Gastroesophageal sphincter (tissue), 4 donors: ENCODE measurements at regions not wholly inside any gene's neighbourhood (a gene's known extent, or its start where the extent isn't known, plus 50 kb on each side); places are given as distances from the start of the nearest gene placed in this dataset.

Experiments used
- ATAC-seq: fragments of 150-250 bp; one replicate; pipeline ENCODE4 v1.9.1; 2016; ENCODE audit warnings: mild to moderate bottlenecking, moderate library complexity
- H3K27ac ChIP-seq, 4 donors: fragments of 200-600 bp; sonication (generic) in 3 of 4; 1 replicate in 3 of 4; 2 replicates in 1 of 4; pipeline ENCODE4 v1.5.1; 2016 to 2019
- H3K27me3 ChIP-seq: fragments of 200-600 bp; sonication (generic); one replicate; pipeline ENCODE4 v1.5.1; 2019
- H3K36me3 ChIP-seq, 2 donors: fragments of 200-600 bp; sonication (generic); one replicate each; pipeline ENCODE4 v1.5.1; 2019; ENCODE audit warnings: control low read depth in 1 of 2
- H3K4me1 ChIP-seq, 3 donors: fragments of 200-600 bp; sonication (generic); 1 replicate in 2 of 3; 2 replicates in 1 of 3; pipeline ENCODE4 v1.5.1; 2016 to 2019; ENCODE audit warnings: control low read depth in 2 of 3
- H3K4me3 ChIP-seq, 2 donors: fragments of 200-600 bp; sonication (generic); one replicate each; pipeline ENCODE4 v1.5.1; 2019; ENCODE audit warnings: mild to moderate bottlenecking in 1 of 2, moderate library complexity in 1 of 2
- H3K9me3 ChIP-seq, 3 donors: fragments of 200-600 bp; sonication (generic); one replicate each; pipeline ENCODE4 v1.5.1; 2017 to 2019; ENCODE audit warnings: control low read depth in 2 of 3
- EP300 ChIP-seq: sonication (generic); formaldehyde crosslinking; IDR thresholded peaks from one replicate; pipeline ENCODE4 v1.6.1; 2017; ENCODE audit warnings: antibody characterized with exemption, mild to moderate bottlenecking
- POLR2A ChIP-seq, 2 donors: fragments of 450-650 bp; IDR thresholded peaks; one replicate each; pipeline ENCODE4 v1.6.1; 2017; ENCODE audit warnings: antibody characterized with exemption in 2 of 2, mild to moderate bottlenecking in 2 of 2, moderate library complexity in 1 of 2
- POLR2AphosphoS5 ChIP-seq: sonication (generic); formaldehyde crosslinking; IDR thresholded peaks from one replicate; pipeline ENCODE4 v1.6.1; 2017; ENCODE audit warnings: antibody characterized with exemption
- WGBS, 2 donors: methylation state at CpG; one replicate each; pipeline ENCODE4 v1.1.5; 2018; ENCODE audit warnings: low coverage in 1 of 2; 5-methylcytosine and 5-hydroxymethylcytosine counted together
- TF ChIP-seq, protein P1 (sequence below), 4 experiments: fragments of 200-600 bp in 2 of 4; fragments of 450-650 bp in 2 of 4; sonication (generic) in 1 of 4; IDR thresholded peaks; one replicate each; pipeline ENCODE4 v1.5.1; 2017 to 2019; ENCODE audit warnings: antibody characterized with exemption in 4 of 4, mild to moderate bottlenecking in 2 of 4, moderate library complexity in 2 of 4

DNA sequence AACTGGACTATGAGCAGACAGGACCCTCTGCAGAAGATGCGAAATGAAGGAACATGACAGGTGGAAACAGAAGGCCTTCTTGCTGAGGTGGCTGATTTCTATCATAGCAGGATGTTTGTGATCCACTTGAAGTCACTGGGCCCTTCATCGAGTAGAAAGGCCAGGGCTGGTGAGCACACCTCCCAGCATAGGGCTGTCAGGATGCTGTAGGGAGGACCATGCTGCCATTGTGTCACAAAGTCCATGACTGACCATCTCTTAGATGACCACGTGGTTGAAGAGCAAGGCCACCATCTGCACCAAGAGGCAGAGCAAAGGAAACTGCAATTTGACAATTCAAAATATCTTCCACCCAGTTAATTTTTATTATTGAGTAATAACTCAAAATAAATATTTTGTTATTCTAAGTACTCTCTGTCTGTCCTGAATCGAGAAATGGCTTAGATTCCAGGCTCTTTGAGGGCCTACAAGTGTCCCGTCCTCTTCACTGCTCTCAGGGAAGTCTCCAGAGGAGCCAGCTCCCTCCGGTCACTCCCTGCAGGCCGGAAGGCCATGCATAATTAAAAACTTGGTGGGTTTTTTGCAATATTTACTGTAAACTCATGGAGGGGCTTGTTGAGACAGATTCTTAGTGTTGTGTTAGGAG lies 249.3 kb upstream of the ZMIZ1 start:
- 84 to 88% methylated on average over 3 to 6 of the region's 7 CpGs for WGBS, 2 donors

DNA sequence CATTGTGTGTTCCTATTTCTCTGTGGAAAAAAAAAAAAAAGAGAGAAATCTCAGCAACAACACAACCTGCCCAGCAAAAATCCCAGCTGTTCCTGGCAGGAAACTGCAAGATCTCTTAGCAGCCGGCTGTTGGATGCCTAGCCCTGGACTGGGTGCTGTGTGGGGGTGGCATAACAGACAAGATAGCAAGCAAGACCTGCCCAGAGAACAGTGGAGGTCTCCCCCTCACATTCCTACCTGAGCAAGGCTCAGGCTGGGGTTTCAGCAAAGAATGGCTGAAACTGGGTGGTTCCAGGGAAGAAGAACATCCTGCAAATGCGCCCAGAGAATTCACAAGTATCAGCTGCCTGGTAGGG lies 248.8 kb upstream of the ZMIZ1 start:
- ATAC-seq, result no peak

More for the DNA sequence above, 249.3 kb upstream of the ZMIZ1 start:
- peaks cover 0 to 12% (median 0%) of the 10 kb centered on the region in 3 donors for H3K4me1 ChIP-seq
- H3K27me3 ChIP-seq, result no peaks in the 10 kb centered on the region
- no peak for TF ChIP-seq POLR2AphosphoS5
- no peak for TF ChIP-seq POLR2A (IDR thresholded peaks at IDR 0.05)
- TF ChIP-seq EP300, result no peak
- TF ChIP-seq, protein P1, sequence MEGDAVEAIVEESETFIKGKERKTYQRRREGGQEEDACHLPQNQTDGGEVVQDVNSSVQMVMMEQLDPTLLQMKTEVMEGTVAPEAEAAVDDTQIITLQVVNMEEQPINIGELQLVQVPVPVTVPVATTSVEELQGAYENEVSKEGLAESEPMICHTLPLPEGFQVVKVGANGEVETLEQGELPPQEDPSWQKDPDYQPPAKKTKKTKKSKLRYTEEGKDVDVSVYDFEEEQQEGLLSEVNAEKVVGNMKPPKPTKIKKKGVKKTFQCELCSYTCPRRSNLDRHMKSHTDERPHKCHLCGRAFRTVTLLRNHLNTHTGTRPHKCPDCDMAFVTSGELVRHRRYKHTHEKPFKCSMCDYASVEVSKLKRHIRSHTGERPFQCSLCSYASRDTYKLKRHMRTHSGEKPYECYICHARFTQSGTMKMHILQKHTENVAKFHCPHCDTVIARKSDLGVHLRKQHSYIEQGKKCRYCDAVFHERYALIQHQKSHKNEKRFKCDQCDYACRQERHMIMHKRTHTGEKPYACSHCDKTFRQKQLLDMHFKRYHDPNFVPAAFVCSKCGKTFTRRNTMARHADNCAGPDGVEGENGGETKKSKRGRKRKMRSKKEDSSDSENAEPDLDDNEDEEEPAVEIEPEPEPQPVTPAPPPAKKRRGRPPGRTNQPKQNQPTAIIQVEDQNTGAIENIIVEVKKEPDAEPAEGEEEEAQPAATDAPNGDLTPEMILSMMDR (IDR thresholded peaks at IDR 0.05), result no peak
- no peak overlapping the region for H3K27ac ChIP-seq
- H3K9me3 ChIP-seq, result peaks cover 0 to 7% (median 0%) of the 10 kb centered on the region in 3 donors
- no peak overlapping the region for H3K4me3 ChIP-seq
- no peaks in the 10 kb centered on the region for H3K36me3 ChIP-seq
- ATAC-seq, result no peak

GRCh38 chr10:78821052-78821451 lies 247.7 kb upstream of the ZMIZ1 start:
- no peak overlapping the region for H3K27ac ChIP-seq
- peaks cover 0 to 12% (median 0%) of the 10 kb centered on the region in 3 donors for H3K4me1 ChIP-seq
- H3K9me3 ChIP-seq, result peaks cover 0 to 7% (median 0%) of the 10 kb centered on the region in 3 donors
- TF ChIP-seq POLR2A (IDR thresholded peaks at IDR 0.05) (no peak), EP300 (no peak), POLR2AphosphoS5 (no peak)
- TF ChIP-seq, protein P1 (IDR thresholded peaks at IDR 0.05), result no peak
- ATAC-seq, result no peak
- no peaks in the 10 kb centered on the region for H3K36me3 ChIP-seq
- H3K27me3 ChIP-seq, result no peaks in the 10 kb centered on the region
- WGBS, 2 donors, result 83 to 100% methylated on average over 1 to 2 of the region's 4 CpGs
- H3K4me3 ChIP-seq, result no peak overlapping the region

More for the DNA sequence above, 248.8 kb upstream of the ZMIZ1 start:
- Histone ChIP-seq H3K27me3 (no peaks in the 10 kb centered on the region), H3K4me3 (no peak overlapping the region), H3K4me1 (peaks cover 0 to 12% (median 0%) of the 10 kb centered on the region in 3 donors), H3K27ac (no peak overlapping the region), H3K9me3 (peaks cover 0 to 7% (median 0%) of the 10 kb centered on the region in 3 donors), H3K36me3 (no peaks in the 10 kb centered on the region)
- TF ChIP-seq, protein P1 (IDR thresholded peaks at IDR 0.05), result no peak
- no peak for TF ChIP-seq EP300
- 63 to 100% methylated on average over 1 to 2 of the region's 2 CpGs for WGBS, 2 donors

DNA sequence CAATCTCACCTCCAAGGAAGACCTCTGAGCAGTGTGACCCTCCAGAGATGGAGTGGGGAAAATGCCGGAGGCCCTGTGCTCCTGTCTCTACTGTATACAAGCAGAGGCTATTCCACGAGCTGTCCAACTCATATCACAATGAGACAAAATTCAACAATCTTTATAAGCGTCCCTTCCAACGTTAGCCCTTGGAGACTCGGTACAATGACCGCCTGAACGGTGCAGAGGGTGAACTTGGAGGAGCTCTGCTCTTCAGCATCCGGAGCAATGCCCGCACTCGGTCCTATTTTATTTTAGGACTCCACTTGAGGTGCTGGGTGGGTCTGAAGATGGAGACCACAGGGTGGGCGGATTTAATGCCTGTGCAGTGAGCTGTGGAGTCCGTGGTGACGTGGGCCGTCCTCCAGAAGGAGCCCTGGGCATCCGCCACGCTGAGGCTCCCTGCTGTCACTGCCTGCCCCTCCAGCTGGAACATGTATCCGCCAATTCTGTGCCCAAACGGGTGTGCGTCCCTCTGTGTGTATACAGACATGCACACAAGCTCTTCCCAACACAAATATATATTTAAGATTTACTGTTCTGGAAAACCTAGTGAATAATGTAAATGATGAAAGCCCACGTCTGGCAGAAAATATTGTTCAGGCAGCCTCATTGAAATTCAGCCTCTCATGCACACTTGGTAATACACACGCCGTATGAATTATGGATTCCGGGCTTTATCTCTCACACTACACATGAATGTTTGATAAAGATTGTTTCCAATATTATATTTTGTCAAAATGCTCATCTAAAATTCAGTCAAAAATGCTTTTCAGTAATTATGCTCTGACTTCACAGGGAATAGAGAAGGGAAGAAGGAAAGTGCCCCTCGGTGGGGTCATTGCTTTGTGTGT lies 239.9 kb upstream of the ZMIZ1 start:
- H3K36me3 ChIP-seq, result no peaks in the 10 kb centered on the region
- H3K27ac ChIP-seq, result no peak overlapping the region
- H3K4me3 ChIP-seq, result no peak overlapping the region
- no peak for ATAC-seq
- TF ChIP-seq, protein P1 (IDR thresholded peaks at IDR 0.05), result no peak
- no peak for TF ChIP-seq POLR2AphosphoS5
- TF ChIP-seq POLR2A (IDR thresholded peaks at IDR 0.05), result no peak
- TF ChIP-seq EP300, result no peak
- peaks cover 0 to 9% (median 0%) of the 10 kb centered on the region in 3 donors for H3K4me1 ChIP-seq
- 85 to 91% methylated on average over 12 to 13 of the region's 24 CpGs for WGBS, 2 donors
- H3K9me3 ChIP-seq, result peaks cover 0 to 6% (median 0%) of the 10 kb centered on the region in 3 donors
- no peaks in the 10 kb centered on the region for H3K27me3 ChIP-seq
